Activated T-cell treated with anti-CD3 and anti-CD28 coated beads, Interleukin-2, amount 50 U/mL, for 4 hours (primary cell): ENCODE measurements at regions not wholly inside any gene's neighbourhood (a gene's known extent, or its start where the extent isn't known, plus 50 kb on each side); places are given as distances from the start of the nearest gene placed in this dataset.

Experiments
- ATAC-seq, 2 donors: fragments of 200-7000 bp; cut with Tn5 transposase; one replicate each; pipeline ENCODE4 v1.10.0; 2021
- DNase-seq: peaks from one replicate; pipeline ENCODE4 v3.0.0-alpha.2; 2020
- H3K27me3 Mint-ChIP-seq: one replicate; pipeline ENCODE4 v1.8.0; 2021; ENCODE audit warnings: low read depth, mixed read lengths
- H3K36me3 Mint-ChIP-seq: one replicate; pipeline ENCODE4 v1.8.0; 2022; ENCODE audit warnings: mixed read lengths; ENCODE audit not compliant: insufficient read depth
- H3K4me1 Mint-ChIP-seq: one replicate; pipeline ENCODE4 v1.8.0; 2021; ENCODE audit warnings: low read depth, mixed read lengths
- H3K4me3 Mint-ChIP-seq: one replicate; pipeline ENCODE4 v1.8.0; 2021; ENCODE audit warnings: mild to moderate bottlenecking, moderate library complexity, mixed read lengths
- H3K9me3 Mint-ChIP-seq: one replicate; pipeline ENCODE4 v1.8.0; 2021; ENCODE audit warnings: mixed read lengths

DNA sequence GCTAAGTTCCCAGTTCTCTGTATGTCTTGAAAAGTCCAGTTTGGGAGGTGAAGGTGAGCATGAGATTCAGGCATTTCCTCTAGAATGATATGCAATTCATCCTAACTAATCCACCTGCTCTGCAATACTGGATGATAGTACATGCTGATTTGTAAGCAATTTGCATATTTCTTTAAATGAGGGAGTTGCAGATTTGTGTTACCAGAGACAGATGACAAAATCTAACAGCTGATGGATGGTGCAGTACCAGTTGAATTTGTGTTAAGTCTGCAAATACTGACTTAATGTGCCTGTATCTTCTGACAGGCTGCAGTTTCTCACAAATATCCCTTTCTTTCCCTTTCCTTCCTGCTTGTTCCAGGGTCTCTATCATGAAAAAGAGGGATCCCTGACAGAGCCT, 76.4 kb upstream of the MBIP start:
- Mint-ChIP-seq H3K36me3 (no peaks in the 10 kb centered on the region), H3K4me1 (no peaks in the 10 kb centered on the region), H3K9me3 (no peaks in the 10 kb centered on the region), H3K27me3 (peaks cover 2% of the 10 kb centered on the region), H3K4me3 (no peak overlapping the region)
- DNase-seq (no peak), ATAC-seq (no peak)

- Mint-ChIP-seq H3K27me3 (peaks cover 6% of the 10 kb centered on the region), H3K36me3 (no peaks in the 10 kb centered on the region), H3K4me1 (no peaks in the 10 kb centered on the region), H3K4me3 (no peak overlapping the region), H3K9me3 (no peaks in the 10 kb centered on the region)
- ATAC-seq (no peak), DNase-seq (no peak)
Observed at GRCh38 chr14:36394593-36394992, 74.2 kb upstream of the MBIP start.

DNA sequence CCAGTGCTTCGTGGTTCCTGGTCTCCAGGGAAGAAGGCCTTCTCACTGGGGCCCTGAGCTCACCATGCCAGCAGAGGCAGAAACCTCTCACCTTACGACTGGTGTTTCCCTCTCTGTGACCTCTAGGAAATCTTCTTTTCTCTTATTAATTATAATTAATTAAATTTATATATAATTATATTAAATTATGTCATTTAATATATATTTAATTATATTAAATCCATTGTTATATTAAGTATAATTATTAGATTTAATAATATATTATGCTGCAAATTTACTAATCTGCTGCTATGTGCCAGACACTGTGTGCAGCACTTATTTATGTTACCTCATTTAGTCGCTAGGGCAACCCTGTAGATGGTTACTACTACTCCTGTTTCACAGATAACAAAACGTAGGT, 70.3 kb upstream of the MBIP start:
- Mint-ChIP-seq H3K4me1 (no peaks in the 10 kb centered on the region), H3K9me3 (no peaks in the 10 kb centered on the region), H3K36me3 (no peaks in the 10 kb centered on the region), H3K27me3 (peaks cover 6% of the 10 kb centered on the region), H3K4me3 (no peak overlapping the region)
- DNase-seq (no peak), ATAC-seq (no peak)

- Mint-ChIP-seq H3K9me3 (no peaks in the 10 kb centered on the region), H3K36me3 (no peaks in the 10 kb centered on the region), H3K27me3 (no peaks in the 10 kb centered on the region), H3K4me3 (no peak overlapping the region), H3K4me1 (no peaks in the 10 kb centered on the region)
- ATAC-seq (no peak), DNase-seq (no peak)
Observed at GRCh38 chr14:36383767-36384431, 63.5 kb upstream of the MBIP start.

GRCh38 chr14:36373982-36374673, 53.7 kb upstream of the MBIP start:
- DNase-seq (peak; percentile 68), ATAC-seq (peak; percentile 82 to 86)
- no peak overlapping the region for H3K4me3 Mint-ChIP-seq
- no peaks in the 10 kb centered on the region for H3K27me3 Mint-ChIP-seq
- no peaks in the 10 kb centered on the region for H3K4me1 Mint-ChIP-seq
- no peaks in the 10 kb centered on the region for H3K9me3 Mint-ChIP-seq
- no peaks in the 10 kb centered on the region for H3K36me3 Mint-ChIP-seq
